ENCODE measurements at regions not wholly inside any gene's neighbourhood (a gene's known extent, or its start where the extent isn't known, plus 50 kb on each side); places are given as distances from the start of the nearest gene placed in this dataset.

- peaks cover 14% of the 10 kb centered on the region for H3K4me1 ChIP-seq
- peaks cover 2% of the 10 kb centered on the region for H3K36me3 Mint-ChIP-seq
- H3F3A ChIP-seq (ENCODE audit: low read depth): no peaks in the 10 kb centered on the region
- no peaks in the 10 kb centered on the region for H3K27me3 ChIP-seq
- H3K9me3 Mint-ChIP-seq: peaks cover 11% of the 10 kb centered on the region
- peaks cover 7% of the 10 kb centered on the region for H3K27me3 Mint-ChIP-seq (ENCODE audit: insufficient read depth, low read depth)
- H3K79me2 ChIP-seq (ENCODE audit: low read depth): no peaks in the 10 kb centered on the region
- H3K4me3 ChIP-seq: no peak overlapping the region
- no peak overlapping the region for H3K4me3 Mint-ChIP-seq
- no peak for DNase-seq (ENCODE audit: low spot score)
- no peaks in the 10 kb centered on the region for H3K9me3 ChIP-seq (ENCODE audit: low read depth)
- H2AFZ ChIP-seq (replicated peaks): no peak overlapping the region
- no peaks in the 10 kb centered on the region for H4K20me1 ChIP-seq (ENCODE audit: low read depth)
- H3K4me1 Mint-ChIP-seq: peaks cover 14% of the 10 kb centered on the region
- TF ChIP-seq EZH2phosphoT487 (IDR thresholded peaks at IDR 0.05) (no peak), EZH2 (IDR thresholded peaks at IDR 0.05) (no peak), CTCF (IDR thresholded peaks at IDR 0.05) (no peak)
- H3K9ac ChIP-seq: no peak overlapping the region
- H3K27ac ChIP-seq: no peak overlapping the region
- H3K27ac Mint-ChIP-seq: no peak overlapping the region
- no peaks in the 10 kb centered on the region for H3K36me3 ChIP-seq
- no peak overlapping the region for H3K4me2 ChIP-seq
These were observed 228.3 kb upstream of the IRX4 start for GRCh38 chr5:2110934-2111462.

- DNase-seq (ENCODE audit: low spot score): no peak
These were observed 227.6 kb upstream of the IRX4 start for GRCh38 chr5:2110137-2110933.

GRCh38 chr5:2109566-2109965, 226.8 kb upstream of the IRX4 start:
- peak; percentile 53 for DNase-seq (ENCODE audit: low spot score)
- no peak overlapping the region for H3K4me3 Mint-ChIP-seq
- Histone ChIP-seq H3K27ac (no peak overlapping the region), H3F3A (ENCODE audit: low read depth) (no peaks in the 10 kb centered on the region), H3K27me3 (no peaks in the 10 kb centered on the region), H3K36me3 (no peaks in the 10 kb centered on the region), H3K79me2 (ENCODE audit: low read depth) (no peaks in the 10 kb centered on the region), H3K4me1 (peaks cover 14% of the 10 kb centered on the region), H3K4me3 (no peak overlapping the region), H3K9ac (no peak overlapping the region), H4K20me1 (ENCODE audit: low read depth) (no peaks in the 10 kb centered on the region), H2AFZ (replicated peaks) (no peak overlapping the region), H3K4me2 (peak overlapping the region; percentile 43), H3K9me3 (ENCODE audit: low read depth) (no peaks in the 10 kb centered on the region)
- H3K27ac Mint-ChIP-seq: no peak overlapping the region
- H3K36me3 Mint-ChIP-seq: no peaks in the 10 kb centered on the region
- H3K9me3 Mint-ChIP-seq: peaks cover 10% of the 10 kb centered on the region
- H3K4me1 Mint-ChIP-seq: peaks cover 14% of the 10 kb centered on the region
- no peak for TF ChIP-seq EZH2phosphoT487 (IDR thresholded peaks at IDR 0.05)
- peaks cover 4% of the 10 kb centered on the region for H3K27me3 Mint-ChIP-seq (ENCODE audit: insufficient read depth, low read depth)

More at GRCh38 chr5:2110137-2110933, 227.6 kb upstream of the IRX4 start:
- H3K36me3 ChIP-seq: no peaks in the 10 kb centered on the region
- H3K79me2 ChIP-seq (ENCODE audit: low read depth): no peaks in the 10 kb centered on the region
- H3K4me1 ChIP-seq: peaks cover 14% of the 10 kb centered on the region
- H3K4me3 ChIP-seq: no peak overlapping the region
- H3K9me3 Mint-ChIP-seq: peaks cover 10% of the 10 kb centered on the region
- H4K20me1 ChIP-seq (ENCODE audit: low read depth): no peaks in the 10 kb centered on the region
- H3K36me3 Mint-ChIP-seq: peaks cover under 1% of the 10 kb centered on the region
- no peak overlapping the region for H3K27ac Mint-ChIP-seq
- no peaks in the 10 kb centered on the region for H3K9me3 ChIP-seq (ENCODE audit: low read depth)
- no peak overlapping the region for H3K4me3 Mint-ChIP-seq
- peaks cover 14% of the 10 kb centered on the region for H3K4me1 Mint-ChIP-seq
- no peaks in the 10 kb centered on the region for H3K27me3 ChIP-seq
- no peak overlapping the region for H3K9ac ChIP-seq
- H2AFZ ChIP-seq (replicated peaks): no peak overlapping the region
- H3K27ac ChIP-seq: no peak overlapping the region
- peak overlapping the region; percentile 43 for H3K4me2 ChIP-seq
- TF ChIP-seq CTCF (IDR thresholded peaks at IDR 0.05) (peak; percentile 34), EZH2phosphoT487 (IDR thresholded peaks at IDR 0.05) (no peak)
- no peaks in the 10 kb centered on the region for H3F3A ChIP-seq (ENCODE audit: low read depth)
- peaks cover 7% of the 10 kb centered on the region for H3K27me3 Mint-ChIP-seq (ENCODE audit: insufficient read depth, low read depth)

GRCh38 chr5:2106721-2107120, 224.0 kb upstream of the IRX4 start:
- peaks cover 2% of the 10 kb centered on the region for H3K4me1 Mint-ChIP-seq
- TF ChIP-seq EZH2 (IDR thresholded peaks at IDR 0.05): no peak
- TF ChIP-seq CTCF (IDR thresholded peaks at IDR 0.05): no peak
- TF ChIP-seq EZH2phosphoT487 (IDR thresholded peaks at IDR 0.05): no peak
- H3F3A ChIP-seq (ENCODE audit: low read depth): no peaks in the 10 kb centered on the region
- no peak for DNase-seq (ENCODE audit: low spot score)
- H3K4me3 Mint-ChIP-seq: no peak overlapping the region
- no peaks in the 10 kb centered on the region for H3K36me3 ChIP-seq
- no peak overlapping the region for H3K27ac Mint-ChIP-seq
- H3K79me2 ChIP-seq (ENCODE audit: low read depth): no peaks in the 10 kb centered on the region
- no peaks in the 10 kb centered on the region for H4K20me1 ChIP-seq (ENCODE audit: low read depth)
- H2AFZ ChIP-seq (replicated peaks): no peak overlapping the region
- no peak overlapping the region for H3K4me3 ChIP-seq
- H3K27me3 Mint-ChIP-seq (ENCODE audit: insufficient read depth, low read depth): no peaks in the 10 kb centered on the region
- H3K27ac ChIP-seq: no peak overlapping the region
- H3K9ac ChIP-seq: no peak overlapping the region
- H3K36me3 Mint-ChIP-seq: no peaks in the 10 kb centered on the region
- no peak overlapping the region for H3K4me2 ChIP-seq
- H3K27me3 ChIP-seq: no peaks in the 10 kb centered on the region
- no peaks in the 10 kb centered on the region for H3K9me3 ChIP-seq (ENCODE audit: low read depth)
- peaks cover 6% of the 10 kb centered on the region for H3K9me3 Mint-ChIP-seq
- H3K4me1 ChIP-seq: peaks cover 11% of the 10 kb centered on the region

Measured in neural progenitor cell (in vitro differentiated cells).